ENCODE measurements at regions not wholly inside any gene's neighbourhood (a gene's known extent, or its start where the extent isn't known, plus 50 kb on each side); places are given as distances from the start of the nearest gene placed in this dataset.

GRCh38 chr2:188890755-188891154, 83.4 kb upstream of the COL3A1 start:
- TF ChIP-seq CTCF (IDR thresholded peaks at IDR 0.05) (no peak), POLR2A (IDR thresholded peaks at IDR 0.05) (no peak)

Data from heart left ventricle (tissue), 13 donors.